NCI-H2196 treated with DMSO at 0.1 percent for 48 hours (cell line): ENCODE measurements at regions not wholly inside any gene's neighbourhood (a gene's known extent, or its start where the extent isn't known, plus 50 kb on each side); places are given as distances from the start of the nearest gene placed in this dataset.
"Not testable (repeated sequence)": the region's sequence is repeated elsewhere in the genome, so short reads cannot be mapped to it uniquely, and the experiment has no call there.

Experiments used
- DNase-seq: peaks from one replicate; lab custom pipeline; 2025; ENCODE audit not compliant: unreplicated experiment; lab: John Stamatoyannopoulos, UW

DNA sequence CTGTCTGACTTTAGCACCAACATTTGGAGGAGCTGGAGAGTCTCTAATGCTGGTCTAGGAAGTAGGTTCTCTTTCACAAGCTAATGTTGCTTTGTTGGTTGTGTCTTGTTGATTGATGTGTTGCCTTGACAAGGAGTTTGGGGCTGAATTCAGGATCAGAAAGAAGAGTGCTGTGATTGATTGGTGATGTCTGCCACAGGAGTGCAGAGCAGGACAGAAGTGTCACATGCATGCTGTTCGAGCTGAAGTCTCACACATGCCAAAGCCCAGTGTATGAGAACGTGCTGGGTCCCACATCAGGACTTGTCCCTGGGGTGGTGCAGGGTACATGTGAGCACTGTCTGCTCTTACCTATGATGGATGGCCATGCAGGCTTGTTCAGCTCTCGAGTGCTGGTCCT, 694.4 kb downstream of the MATN1 start:
- DNase-seq: no peak

GRCh38 chr1:30028283-30028682, 695.1 kb downstream of the MATN1 start:
- DNase-seq: no peak

DNA sequence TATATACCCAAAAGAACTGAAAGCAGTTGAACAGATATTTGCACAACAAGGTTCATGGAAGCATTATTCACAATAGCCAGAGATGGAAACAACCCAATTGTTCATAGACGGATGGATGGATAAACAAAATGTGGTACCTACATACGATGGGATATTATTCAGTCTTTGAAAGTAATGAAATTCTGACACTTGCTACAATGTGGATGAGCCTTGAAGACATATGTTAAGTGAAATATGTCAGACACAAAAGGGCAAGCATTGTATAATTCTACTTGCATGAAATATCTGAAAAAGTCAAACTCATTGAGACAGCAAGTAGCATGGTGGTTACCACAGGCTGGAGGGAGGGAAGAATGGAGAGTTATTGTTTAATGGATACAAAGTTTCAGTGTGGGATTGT, 696.1 kb downstream of the MATN1 start:
- DNase-seq: no peak

- no peak for DNase-seq
Observed at GRCh38 chr1:30024411-30025195, 698.8 kb downstream of the MATN1 start.

- DNase-seq: no peak
Observed at GRCh38 chr1:30023339-30024022, 699.9 kb downstream of the MATN1 start.

- DNase-seq: no peak
Observed at GRCh38 chr1:30014031-30014430, 709.4 kb downstream of the MATN1 start.

- DNase-seq: no peak
Observed at GRCh38 chr1:30012455-30013440, 710.6 kb downstream of the MATN1 start.

DNA sequence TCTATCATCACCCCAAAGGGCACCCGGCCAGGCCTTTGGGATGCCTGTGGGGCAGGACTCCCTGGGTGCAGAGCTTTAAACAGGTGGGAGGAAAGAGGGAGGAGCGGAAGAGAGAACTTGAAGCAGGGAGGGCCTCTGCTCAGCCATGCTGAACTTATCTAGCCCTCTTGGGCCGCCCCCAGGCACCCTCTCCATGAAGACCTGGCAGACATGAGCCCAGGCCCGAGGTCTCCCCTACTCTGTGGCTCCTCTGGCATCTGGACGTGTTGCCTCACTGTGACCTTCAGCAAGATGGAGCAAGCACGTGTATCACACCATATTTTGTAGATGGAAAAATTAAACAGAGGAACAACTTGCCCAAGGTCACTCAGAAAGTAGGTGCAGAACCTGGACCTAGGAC, 711.4 kb downstream of the MATN1 start:
- DNase-seq: no peak

DNA sequence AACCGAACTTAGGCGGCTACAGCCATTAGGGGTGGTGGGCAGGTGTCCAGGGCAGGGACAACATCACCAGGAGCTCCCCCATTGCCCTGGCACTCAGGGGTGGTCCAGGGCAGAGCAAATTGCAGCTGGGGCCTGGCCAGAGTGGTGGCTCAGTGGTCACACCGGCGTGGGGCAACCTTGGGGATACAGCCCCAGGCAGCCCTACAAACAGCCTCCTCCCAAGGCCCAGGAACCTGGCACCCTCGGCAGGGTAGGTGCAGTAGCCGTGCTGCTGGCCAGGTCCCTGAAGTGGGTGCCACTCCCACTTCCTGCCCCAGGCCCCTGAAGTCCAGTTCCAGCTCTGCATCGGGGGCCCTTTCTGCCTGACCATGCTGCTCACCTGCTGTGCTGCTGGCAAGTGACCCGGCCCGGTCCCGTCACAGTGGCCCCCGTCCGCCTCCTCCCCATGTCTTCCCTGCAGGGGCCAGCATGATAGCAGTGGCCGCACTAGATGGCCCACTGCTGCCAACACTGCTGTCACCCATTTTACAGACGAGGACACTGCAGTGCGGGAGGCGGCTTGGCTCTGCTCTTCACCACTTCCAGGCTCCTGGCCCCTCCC, 712.8 kb downstream of the MATN1 start:
- DNase-seq: no peak

GRCh38 chr1:30009720-30010119, 713.7 kb downstream of the MATN1 start:
- no peak for DNase-seq

- no peak for DNase-seq
Observed at GRCh38 chr1:30008998-30009657, 714.3 kb downstream of the MATN1 start.

DNA sequence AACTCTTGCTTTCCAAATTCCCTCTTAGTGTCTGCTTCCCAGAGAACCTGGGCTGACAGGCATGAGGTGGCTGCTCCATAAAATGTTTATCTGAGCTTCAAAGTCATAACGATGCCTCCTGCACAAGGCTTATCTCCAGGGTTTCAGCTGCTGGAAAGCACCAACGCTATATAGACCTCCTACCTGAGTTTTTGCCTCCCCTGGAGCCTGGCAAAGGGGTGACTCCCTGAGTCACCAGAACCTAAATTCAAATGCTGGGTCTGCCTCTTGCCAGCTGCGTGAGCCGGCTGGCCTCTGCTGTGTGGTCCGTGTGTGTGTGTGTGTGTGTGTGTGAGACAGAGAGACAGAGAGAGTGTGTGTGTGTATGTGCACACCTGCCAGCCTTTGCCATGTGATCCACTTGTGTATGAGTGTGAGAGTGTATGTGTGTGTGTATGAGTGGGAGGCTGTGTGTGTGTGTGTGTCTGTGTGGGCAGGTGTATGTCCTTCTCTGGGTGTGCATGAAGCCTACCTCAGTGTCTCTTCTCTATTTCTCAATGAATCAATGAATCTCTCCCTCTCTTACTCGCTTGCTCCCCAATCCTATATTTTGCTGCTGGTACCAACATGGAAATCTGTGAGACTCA, 714.9 kb downstream of the MATN1 start:
- peak; percentile 24 for DNase-seq

GRCh38 chr1:30005972-30006619, 717.3 kb downstream of the MATN1 start:
- DNase-seq: no peak

DNA sequence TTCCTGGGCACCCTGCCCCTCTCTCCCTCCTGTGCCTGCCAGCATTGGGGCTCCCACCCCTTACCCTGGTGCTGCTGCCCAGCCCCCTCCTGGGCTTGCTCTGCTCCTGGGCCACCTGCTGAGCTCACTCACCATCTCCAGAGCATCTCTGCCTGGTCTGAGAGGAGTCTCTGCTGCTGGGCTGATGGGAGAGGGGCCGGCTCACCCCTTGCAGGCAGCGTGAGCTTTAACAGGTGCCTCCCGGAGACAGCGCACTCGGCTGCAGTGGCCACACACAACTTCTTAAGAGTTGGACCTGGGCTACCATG, 721.7 kb downstream of the MATN1 start:
- no peak for DNase-seq

DNA sequence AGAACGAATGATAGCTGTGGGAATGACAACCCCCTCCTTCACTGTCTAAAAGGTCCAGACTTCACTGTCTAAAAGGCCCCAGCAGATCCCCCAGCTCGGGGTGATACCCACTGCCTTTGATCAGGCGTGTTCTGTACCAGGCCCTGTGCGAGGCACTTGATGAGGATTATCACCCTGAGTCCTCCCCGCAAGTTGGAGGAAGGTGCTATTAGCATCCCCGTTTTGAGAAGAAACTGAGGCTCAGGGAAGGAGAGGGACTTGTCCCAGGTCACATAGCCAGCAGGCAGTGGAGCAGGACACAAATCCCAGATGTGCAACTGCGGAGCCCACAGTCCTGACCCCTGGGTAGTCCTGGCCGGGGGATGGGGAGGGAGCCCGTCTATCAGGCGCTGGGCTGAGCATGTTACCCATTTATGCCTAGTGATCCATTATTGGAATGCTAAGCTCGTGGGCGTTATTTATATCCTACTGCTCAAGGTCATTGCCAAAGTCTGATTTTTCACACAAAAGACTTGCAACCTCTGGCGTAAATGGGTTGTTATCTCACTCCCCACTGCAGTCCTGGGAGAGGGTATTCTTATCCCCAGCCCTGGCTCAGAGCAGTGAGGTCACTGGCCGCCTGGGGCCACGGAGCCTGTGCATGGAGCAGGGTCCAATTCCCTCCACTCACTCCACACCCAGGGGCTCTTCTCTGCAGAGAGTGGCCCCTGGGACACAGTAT, 722.2 kb downstream of the MATN1 start:
- DNase-seq: no peak

DNA sequence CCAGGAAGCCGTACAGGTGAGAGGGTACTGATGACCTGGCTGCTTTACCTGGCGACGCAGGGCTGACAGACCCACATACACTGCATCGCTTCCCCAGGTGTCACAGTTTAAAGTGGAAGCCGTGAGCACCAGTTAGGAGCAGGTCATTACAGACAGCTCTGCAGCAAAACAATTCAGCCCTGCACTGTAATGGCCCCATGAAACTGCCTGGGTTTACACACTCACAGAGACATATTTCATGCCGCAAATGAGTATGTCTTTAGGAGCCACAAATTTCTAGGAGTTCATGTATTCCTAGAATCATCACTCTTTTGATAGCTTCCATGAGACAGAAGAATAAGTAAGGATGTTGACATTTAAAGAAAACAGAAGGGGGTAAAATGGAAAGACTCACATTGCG, 723.1 kb downstream of the MATN1 start:
- no peak for DNase-seq

- DNase-seq: no peak
Observed at GRCh38 chr1:29999595-29999994, 723.8 kb downstream of the MATN1 start.

DNA sequence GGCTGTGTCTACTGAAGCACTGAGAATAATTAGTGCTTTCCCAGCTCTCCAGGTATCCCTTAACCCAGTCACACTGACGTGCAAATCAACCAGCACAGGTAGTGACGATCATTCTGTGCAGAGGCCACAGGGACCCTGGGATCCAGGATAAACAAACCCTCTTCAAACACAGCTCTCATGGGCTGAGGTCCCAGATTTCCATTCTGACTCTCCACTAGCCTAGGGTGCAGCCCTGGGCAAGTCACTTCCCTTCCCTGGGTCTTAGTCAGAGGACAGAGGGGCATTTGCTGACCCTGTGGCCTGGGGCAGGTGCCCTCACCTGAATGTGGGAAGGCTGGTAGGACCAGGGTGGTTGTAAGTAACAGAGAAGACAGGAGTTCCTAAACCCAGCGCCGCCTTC, 724.7 kb downstream of the MATN1 start:
- DNase-seq: no peak

- not testable (repeated sequence) for DNase-seq
Observed at GRCh38 chr1:29997818-29998217, 725.6 kb downstream of the MATN1 start.
